ENCODE measurements at regions not wholly inside any gene's neighbourhood (a gene's known extent, or its start where the extent isn't known, plus 50 kb on each side); places are given as distances from the start of the nearest gene placed in this dataset.

DNA sequence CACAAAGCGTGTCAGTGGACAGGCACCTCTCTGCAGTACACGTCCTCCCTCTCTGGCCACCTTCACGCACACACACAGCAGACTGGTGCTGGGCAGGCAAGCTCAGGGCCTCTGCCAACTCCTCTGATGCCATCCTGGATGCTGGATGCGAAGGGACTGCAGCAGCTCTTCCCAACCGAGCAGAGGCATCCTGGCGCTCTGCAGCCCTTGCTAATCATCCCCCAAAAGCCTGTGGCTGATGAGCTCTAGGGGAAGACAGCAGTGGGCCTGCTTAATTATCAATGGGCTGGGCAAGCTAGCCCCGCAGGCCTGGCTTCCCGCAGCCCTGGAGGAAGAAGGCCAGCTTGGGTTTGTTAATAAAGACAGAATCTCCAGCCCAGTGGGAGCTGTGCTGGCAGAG lies 71.3 kb upstream of the TEX51 start:
- Mint-ChIP-seq H3K4me3 (no peak overlapping the region), H3K4me1 (ENCODE audit: low read depth) (no peaks in the 10 kb centered on the region), H3K9me3 (no peaks in the 10 kb centered on the region), H3K27ac (no peak overlapping the region), H3K27me3 (peaks cover 9% of the 10 kb centered on the region), H3K36me3 (ENCODE audit: low read depth) (no peaks in the 10 kb centered on the region)
- intact Hi-C loops (cut with DNase I, micrococcal nuclease), result no loop called here
- no peak for ATAC-seq (ENCODE audit: poor library complexity)
- POLR2A ChIA-PET, result no interaction called here
- H3K4me1 ChIP-seq (ENCODE audit: insufficient read depth, low read length), result no peaks in the 10 kb centered on the region
- H3K4me3 ChIP-seq (ENCODE audit: low read length), result no peak overlapping the region
- H3K36me3 ChIP-seq (ENCODE audit: insufficient read depth, low read length), result no peaks in the 10 kb centered on the region
- H3K27ac ChIP-seq (ENCODE audit: low read depth in 1 of 2, low read length in 2 of 2), result no peak overlapping the region
- TF ChIP-seq, protein P1, sequence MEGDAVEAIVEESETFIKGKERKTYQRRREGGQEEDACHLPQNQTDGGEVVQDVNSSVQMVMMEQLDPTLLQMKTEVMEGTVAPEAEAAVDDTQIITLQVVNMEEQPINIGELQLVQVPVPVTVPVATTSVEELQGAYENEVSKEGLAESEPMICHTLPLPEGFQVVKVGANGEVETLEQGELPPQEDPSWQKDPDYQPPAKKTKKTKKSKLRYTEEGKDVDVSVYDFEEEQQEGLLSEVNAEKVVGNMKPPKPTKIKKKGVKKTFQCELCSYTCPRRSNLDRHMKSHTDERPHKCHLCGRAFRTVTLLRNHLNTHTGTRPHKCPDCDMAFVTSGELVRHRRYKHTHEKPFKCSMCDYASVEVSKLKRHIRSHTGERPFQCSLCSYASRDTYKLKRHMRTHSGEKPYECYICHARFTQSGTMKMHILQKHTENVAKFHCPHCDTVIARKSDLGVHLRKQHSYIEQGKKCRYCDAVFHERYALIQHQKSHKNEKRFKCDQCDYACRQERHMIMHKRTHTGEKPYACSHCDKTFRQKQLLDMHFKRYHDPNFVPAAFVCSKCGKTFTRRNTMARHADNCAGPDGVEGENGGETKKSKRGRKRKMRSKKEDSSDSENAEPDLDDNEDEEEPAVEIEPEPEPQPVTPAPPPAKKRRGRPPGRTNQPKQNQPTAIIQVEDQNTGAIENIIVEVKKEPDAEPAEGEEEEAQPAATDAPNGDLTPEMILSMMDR (IDR thresholded peaks at IDR 0.05), result no peak
- CTCF ChIA-PET, result no interaction called here
- no peak for DNase-seq
- H3K27me3 ChIP-seq (ENCODE audit: control insufficient read depth in 1 of 2, insufficient read depth in 2 of 2, low read length in 2 of 2), result no peaks in the 10 kb centered on the region
- no peaks in the 10 kb centered on the region for H3K9me3 ChIP-seq (ENCODE audit: control insufficient read depth in 1 of 2, insufficient read depth in 1 of 2, low read length in 2 of 2)

DNA sequence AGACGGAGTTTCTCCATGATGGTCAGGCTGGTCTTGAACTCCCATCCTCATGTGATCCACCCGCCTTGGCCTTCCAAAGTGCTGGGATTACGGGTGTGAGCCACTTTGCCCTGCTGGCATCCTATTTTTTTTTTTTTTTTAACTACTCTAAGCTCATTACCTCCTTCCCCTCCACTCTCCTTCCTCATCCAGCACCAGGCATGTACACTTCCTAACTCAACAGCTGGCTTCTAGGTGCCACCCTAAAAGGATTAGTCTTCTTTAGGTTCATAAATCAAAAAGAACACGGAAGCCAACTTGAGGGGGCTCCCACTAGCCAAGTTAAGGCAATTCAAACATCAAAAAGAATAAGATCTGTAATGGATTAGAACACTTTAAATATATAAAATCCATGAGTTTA lies 70.6 kb upstream of the TEX51 start:
- H3K4me1 Mint-ChIP-seq (ENCODE audit: low read depth), result no peaks in the 10 kb centered on the region
- H3K9me3 Mint-ChIP-seq, result no peaks in the 10 kb centered on the region
- Histone ChIP-seq H3K36me3 (ENCODE audit: insufficient read depth, low read length) (no peaks in the 10 kb centered on the region), H3K4me3 (ENCODE audit: low read length) (no peak overlapping the region), H3K9me3 (ENCODE audit: control insufficient read depth in 1 of 2, insufficient read depth in 1 of 2, low read length in 2 of 2) (no peaks in the 10 kb centered on the region), H3K4me1 (ENCODE audit: insufficient read depth, low read length) (no peaks in the 10 kb centered on the region), H3K27ac (ENCODE audit: low read depth in 1 of 2, low read length in 2 of 2) (no peak overlapping the region), H3K27me3 (ENCODE audit: control insufficient read depth in 1 of 2, insufficient read depth in 2 of 2, low read length in 2 of 2) (no peaks in the 10 kb centered on the region)
- H3K27ac Mint-ChIP-seq, result no peak overlapping the region
- no peak overlapping the region for H3K4me3 Mint-ChIP-seq
- DNase-seq (no peak), ATAC-seq (ENCODE audit: poor library complexity) (no peak)
- no peaks in the 10 kb centered on the region for H3K36me3 Mint-ChIP-seq (ENCODE audit: low read depth)
- CTCF ChIA-PET, result no interaction called here
- POLR2A ChIA-PET, result no interaction called here
- intact Hi-C loops (cut with DNase I, micrococcal nuclease), result no loop called here
- TF ChIP-seq, protein P1 (IDR thresholded peaks at IDR 0.05), result no peak
- H3K27me3 Mint-ChIP-seq, result peaks cover 9% of the 10 kb centered on the region

DNA sequence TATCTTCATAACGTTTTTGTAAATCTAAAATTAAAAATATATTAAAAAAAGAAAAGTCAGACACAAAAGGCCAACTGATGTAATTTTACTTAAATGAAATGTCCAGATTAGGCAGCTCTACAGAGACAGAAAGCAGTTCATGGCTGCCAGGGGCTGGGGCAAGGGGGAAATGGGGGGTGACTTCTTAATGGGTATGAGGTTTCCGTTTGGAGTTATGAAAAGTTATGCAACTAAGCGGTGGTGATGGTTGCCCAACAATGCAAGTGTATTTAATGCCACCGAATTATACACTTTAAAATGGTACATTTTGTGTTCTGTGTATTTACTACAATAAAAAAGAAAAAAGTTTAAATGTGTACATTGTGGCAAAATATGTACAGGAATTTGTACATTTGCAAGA lies 70.2 kb upstream of the TEX51 start:
- H3K4me3 ChIP-seq (ENCODE audit: low read length), result no peak overlapping the region
- POLR2A ChIA-PET, result no interaction called here
- no peaks in the 10 kb centered on the region for H3K9me3 ChIP-seq (ENCODE audit: control insufficient read depth in 1 of 2, insufficient read depth in 1 of 2, low read length in 2 of 2)
- ATAC-seq (ENCODE audit: poor library complexity) (no peak), DNase-seq (no peak)
- H3K27me3 ChIP-seq (ENCODE audit: control insufficient read depth in 1 of 2, insufficient read depth in 2 of 2, low read length in 2 of 2), result no peaks in the 10 kb centered on the region
- no peaks in the 10 kb centered on the region for H3K9me3 Mint-ChIP-seq
- TF ChIP-seq, protein P1 (IDR thresholded peaks at IDR 0.05), result no peak
- intact Hi-C loops (cut with DNase I, micrococcal nuclease), result no loop called here
- no peak overlapping the region for H3K27ac Mint-ChIP-seq
- peaks cover 9% of the 10 kb centered on the region for H3K27me3 Mint-ChIP-seq
- no peak overlapping the region for H3K27ac ChIP-seq (ENCODE audit: low read depth in 1 of 2, low read length in 2 of 2)
- no peak overlapping the region for H3K4me3 Mint-ChIP-seq
- CTCF ChIA-PET, result no interaction called here
- H3K36me3 Mint-ChIP-seq (ENCODE audit: low read depth), result no peaks in the 10 kb centered on the region
- H3K4me1 Mint-ChIP-seq (ENCODE audit: low read depth), result no peaks in the 10 kb centered on the region
- H3K4me1 ChIP-seq (ENCODE audit: insufficient read depth, low read length), result no peaks in the 10 kb centered on the region
- H3K36me3 ChIP-seq (ENCODE audit: insufficient read depth, low read length), result no peaks in the 10 kb centered on the region
